ENCODE measurements at regions not wholly inside any gene's neighbourhood (a gene's known extent, or its start where the extent isn't known, plus 50 kb on each side); places are given as distances from the start of the nearest gene placed in this dataset.

DNA sequence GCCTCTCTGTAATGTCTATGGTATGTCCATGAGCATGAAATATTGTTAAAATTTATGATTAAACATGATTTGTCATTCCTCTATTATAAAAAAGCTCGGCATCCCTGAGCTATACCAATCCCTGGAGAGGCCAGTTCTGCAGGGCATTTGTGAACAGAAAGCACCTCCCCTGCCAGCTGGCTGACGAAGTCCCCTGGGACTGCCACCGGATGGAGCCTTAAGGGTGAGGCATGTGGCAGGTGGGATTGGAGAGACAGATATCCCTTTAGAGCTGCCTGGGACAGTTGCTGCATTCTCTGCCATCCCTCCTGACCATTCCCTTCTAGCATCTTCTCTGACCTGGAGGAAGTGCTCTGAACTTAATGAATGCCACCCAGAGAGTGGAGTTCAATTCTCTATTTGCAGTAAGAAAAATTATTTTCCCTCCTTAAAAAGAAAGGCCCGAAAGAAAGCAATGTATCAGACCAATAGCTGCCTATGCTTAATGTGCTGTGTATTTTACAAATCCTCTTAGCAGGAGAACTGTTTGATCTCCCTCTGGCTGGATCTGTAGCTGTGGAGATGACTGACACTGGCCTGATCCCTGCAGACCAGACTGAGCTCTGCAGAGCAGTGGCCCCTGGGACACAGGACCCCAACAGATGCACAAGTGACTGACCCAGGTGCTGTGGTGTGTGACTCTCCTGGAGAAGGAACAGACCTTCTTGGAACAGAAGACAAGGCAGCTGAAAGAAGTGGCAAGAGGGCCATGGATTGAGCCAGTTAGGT lies 219.0 kb upstream of the NAV2 start:
- TF ChIP-seq, protein P1, sequence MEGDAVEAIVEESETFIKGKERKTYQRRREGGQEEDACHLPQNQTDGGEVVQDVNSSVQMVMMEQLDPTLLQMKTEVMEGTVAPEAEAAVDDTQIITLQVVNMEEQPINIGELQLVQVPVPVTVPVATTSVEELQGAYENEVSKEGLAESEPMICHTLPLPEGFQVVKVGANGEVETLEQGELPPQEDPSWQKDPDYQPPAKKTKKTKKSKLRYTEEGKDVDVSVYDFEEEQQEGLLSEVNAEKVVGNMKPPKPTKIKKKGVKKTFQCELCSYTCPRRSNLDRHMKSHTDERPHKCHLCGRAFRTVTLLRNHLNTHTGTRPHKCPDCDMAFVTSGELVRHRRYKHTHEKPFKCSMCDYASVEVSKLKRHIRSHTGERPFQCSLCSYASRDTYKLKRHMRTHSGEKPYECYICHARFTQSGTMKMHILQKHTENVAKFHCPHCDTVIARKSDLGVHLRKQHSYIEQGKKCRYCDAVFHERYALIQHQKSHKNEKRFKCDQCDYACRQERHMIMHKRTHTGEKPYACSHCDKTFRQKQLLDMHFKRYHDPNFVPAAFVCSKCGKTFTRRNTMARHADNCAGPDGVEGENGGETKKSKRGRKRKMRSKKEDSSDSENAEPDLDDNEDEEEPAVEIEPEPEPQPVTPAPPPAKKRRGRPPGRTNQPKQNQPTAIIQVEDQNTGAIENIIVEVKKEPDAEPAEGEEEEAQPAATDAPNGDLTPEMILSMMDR (conservative IDR thresholded peaks at IDR 0.05; ENCODE audit: low read depth in 2 of 2): peak; percentile 18 to 37; a peak in 2 of 4 replicates
- TF ChIP-seq EZH2phosphoT487 (IDR thresholded peaks at IDR 0.05; ENCODE audit: unreplicated experiment) (no peak), STAT1 (IDR thresholded peaks at IDR 0.05; ENCODE audit: unreplicated experiment) (no peak), POLR2AphosphoS5 (IDR thresholded peaks at IDR 0.05; ENCODE audit: low read depth) (no peak), EZH2 (IDR thresholded peaks at IDR 0.05; ENCODE audit: low read depth, unreplicated experiment) (no peak), NANOG (IDR thresholded peaks at IDR 0.05; ENCODE audit: borderline replicate concordance) (no peak), CREB1 (CRISPR knock-in tag; IDR thresholded peaks at IDR 0.05; ENCODE audit: low read depth) (no peak), JUNB (IDR thresholded peaks at IDR 0.05; ENCODE audit: unreplicated experiment) (no peak), ZNF331 (CRISPR knock-in tag; IDR thresholded peaks at IDR 0.05; ENCODE audit: low read depth) (no peak)
- TF ChIP-seq, protein P2, sequence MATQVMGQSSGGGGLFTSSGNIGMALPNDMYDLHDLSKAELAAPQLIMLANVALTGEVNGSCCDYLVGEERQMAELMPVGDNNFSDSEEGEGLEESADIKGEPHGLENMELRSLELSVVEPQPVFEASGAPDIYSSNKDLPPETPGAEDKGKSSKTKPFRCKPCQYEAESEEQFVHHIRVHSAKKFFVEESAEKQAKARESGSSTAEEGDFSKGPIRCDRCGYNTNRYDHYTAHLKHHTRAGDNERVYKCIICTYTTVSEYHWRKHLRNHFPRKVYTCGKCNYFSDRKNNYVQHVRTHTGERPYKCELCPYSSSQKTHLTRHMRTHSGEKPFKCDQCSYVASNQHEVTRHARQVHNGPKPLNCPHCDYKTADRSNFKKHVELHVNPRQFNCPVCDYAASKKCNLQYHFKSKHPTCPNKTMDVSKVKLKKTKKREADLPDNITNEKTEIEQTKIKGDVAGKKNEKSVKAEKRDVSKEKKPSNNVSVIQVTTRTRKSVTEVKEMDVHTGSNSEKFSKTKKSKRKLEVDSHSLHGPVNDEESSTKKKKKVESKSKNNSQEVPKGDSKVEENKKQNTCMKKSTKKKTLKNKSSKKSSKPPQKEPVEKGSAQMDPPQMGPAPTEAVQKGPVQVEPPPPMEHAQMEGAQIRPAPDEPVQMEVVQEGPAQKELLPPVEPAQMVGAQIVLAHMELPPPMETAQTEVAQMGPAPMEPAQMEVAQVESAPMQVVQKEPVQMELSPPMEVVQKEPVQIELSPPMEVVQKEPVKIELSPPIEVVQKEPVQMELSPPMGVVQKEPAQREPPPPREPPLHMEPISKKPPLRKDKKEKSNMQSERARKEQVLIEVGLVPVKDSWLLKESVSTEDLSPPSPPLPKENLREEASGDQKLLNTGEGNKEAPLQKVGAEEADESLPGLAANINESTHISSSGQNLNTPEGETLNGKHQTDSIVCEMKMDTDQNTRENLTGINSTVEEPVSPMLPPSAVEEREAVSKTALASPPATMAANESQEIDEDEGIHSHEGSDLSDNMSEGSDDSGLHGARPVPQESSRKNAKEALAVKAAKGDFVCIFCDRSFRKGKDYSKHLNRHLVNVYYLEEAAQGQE (IDR thresholded peaks at IDR 0.05; ENCODE audit: unreplicated experiment): no peak
- TF ChIP-seq, protein P3, sequence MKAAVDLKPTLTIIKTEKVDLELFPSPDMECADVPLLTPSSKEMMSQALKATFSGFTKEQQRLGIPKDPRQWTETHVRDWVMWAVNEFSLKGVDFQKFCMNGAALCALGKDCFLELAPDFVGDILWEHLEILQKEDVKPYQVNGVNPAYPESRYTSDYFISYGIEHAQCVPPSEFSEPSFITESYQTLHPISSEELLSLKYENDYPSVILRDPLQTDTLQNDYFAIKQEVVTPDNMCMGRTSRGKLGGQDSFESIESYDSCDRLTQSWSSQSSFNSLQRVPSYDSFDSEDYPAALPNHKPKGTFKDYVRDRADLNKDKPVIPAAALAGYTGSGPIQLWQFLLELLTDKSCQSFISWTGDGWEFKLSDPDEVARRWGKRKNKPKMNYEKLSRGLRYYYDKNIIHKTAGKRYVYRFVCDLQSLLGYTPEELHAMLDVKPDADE (IDR thresholded peaks at IDR 0.05): no peak
- TF ChIP-seq, protein P4, sequence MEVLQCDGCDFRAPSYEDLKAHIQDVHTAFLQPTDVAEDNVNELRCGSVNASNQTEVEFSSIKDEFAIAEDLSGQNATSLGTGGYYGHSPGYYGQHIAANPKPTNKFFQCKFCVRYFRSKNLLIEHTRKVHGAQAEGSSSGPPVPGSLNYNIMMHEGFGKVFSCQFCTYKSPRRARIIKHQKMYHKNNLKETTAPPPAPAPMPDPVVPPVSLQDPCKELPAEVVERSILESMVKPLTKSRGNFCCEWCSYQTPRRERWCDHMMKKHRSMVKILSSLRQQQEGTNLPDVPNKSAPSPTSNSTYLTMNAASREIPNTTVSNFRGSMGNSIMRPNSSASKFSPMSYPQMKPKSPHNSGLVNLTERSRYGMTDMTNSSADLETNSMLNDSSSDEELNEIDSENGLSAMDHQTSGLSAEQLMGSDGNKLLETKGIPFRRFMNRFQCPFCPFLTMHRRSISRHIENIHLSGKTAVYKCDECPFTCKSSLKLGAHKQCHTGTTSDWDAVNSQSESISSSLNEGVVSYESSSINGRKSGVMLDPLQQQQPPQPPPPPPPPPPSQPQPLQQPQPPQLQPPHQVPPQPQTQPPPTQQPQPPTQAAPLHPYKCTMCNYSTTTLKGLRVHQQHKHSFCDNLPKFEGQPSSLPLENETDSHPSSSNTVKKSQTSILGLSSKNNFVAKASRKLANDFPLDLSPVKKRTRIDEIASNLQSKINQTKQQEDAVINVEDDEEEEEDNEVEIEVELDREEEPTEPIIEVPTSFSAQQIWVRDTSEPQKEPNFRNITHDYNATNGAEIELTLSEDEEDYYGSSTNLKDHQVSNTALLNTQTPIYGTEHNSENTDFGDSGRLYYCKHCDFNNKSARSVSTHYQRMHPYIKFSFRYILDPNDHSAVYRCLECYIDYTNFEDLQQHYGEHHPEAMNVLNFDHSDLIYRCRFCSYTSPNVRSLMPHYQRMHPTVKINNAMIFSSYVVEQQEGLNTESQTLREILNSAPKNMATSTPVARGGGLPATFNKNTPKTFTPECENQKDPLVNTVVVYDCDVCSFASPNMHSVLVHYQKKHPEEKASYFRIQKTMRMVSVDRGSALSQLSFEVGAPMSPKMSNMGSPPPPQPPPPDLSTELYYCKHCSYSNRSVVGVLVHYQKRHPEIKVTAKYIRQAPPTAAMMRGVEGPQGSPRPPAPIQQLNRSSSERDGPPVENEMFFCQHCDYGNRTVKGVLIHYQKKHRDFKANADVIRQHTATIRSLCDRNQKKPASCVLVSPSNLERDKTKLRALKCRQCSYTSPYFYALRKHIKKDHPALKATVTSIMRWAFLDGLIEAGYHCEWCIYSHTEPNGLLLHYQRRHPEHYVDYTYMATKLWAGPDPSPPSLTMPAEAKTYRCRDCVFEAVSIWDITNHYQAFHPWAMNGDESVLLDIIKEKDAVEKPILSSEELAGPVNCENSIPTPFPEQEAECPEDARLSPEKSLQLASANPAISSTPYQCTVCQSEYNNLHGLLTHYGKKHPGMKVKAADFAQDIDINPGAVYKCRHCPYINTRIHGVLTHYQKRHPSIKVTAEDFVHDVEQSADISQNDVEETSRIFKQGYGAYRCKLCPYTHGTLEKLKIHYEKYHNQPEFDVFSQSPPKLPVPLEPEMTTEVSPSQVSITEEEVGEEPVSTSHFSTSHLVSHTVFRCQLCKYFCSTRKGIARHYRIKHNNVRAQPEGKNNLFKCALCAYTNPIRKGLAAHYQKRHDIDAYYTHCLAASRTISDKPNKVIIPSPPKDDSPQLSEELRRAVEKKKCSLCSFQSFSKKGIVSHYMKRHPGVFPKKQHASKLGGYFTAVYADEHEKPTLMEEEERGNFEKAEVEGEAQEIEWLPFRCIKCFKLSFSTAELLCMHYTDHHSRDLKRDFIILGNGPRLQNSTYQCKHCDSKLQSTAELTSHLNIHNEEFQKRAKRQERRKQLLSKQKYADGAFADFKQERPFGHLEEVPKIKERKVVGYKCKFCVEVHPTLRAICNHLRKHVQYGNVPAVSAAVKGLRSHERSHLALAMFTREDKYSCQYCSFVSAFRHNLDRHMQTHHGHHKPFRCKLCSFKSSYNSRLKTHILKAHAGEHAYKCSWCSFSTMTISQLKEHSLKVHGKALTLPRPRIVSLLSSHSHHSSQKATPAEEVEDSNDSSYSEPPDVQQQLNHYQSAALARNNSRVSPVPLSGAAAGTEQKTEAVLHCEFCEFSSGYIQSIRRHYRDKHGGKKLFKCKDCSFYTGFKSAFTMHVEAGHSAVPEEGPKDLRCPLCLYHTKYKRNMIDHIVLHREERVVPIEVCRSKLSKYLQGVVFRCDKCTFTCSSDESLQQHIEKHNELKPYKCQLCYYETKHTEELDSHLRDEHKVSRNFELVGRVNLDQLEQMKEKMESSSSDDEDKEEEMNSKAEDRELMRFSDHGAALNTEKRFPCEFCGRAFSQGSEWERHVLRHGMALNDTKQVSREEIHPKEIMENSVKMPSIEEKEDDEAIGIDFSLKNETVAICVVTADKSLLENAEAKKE (CRISPR knock-in tag; IDR thresholded peaks at IDR 0.05): no peak
